Activated CD8-positive, alpha-beta T cell treated with anti-CD3 and anti-CD28 coated beads for 36 hours (primary cell): ENCODE measurements at regions not wholly inside any gene's neighbourhood (a gene's known extent, or its start where the extent isn't known, plus 50 kb on each side); places are given as distances from the start of the nearest gene placed in this dataset.

Experiments used
- ATAC-seq: fragments of 200-7000 bp; cut with Tn5 transposase; one replicate; pipeline ENCODE4 v1.10.0; 2021; ENCODE audit warnings: mild to moderate bottlenecking, moderate library complexity
- CTCF ChIA-PET: fragments of 350-600 bp; sonication (Branson Sonifier 250); formaldehyde crosslinking; loops from one replicate; lab custom pipeline; 2021; ENCODE audit warnings: antibody characterized with exemption; lab: Charles Lee
- POLR2A ChIA-PET: fragments of 350-600 bp; sonication (Branson Sonifier 250); formaldehyde crosslinking; loops from one replicate; lab custom pipeline; 2021; ENCODE audit warnings: antibody characterized with exemption; lab: Charles Lee
- DNase-seq: peaks from one replicate; pipeline ENCODE4 v3.0.0-alpha.2; 2020
- H3K27ac Mint-ChIP-seq: one replicate; pipeline ENCODE4 v1.8.0; 2021; ENCODE audit warnings: mild to moderate bottlenecking, mixed read lengths
- H3K27me3 Mint-ChIP-seq: one replicate; pipeline ENCODE4 v1.8.0; 2021; ENCODE audit warnings: mixed read lengths
- H3K36me3 Mint-ChIP-seq: one replicate; pipeline ENCODE4 v1.8.0; 2021; ENCODE audit warnings: low read depth, mixed read lengths
- H3K4me1 Mint-ChIP-seq: one replicate; pipeline ENCODE4 v1.8.0; 2021; ENCODE audit warnings: low read depth, mixed read lengths
- H3K4me3 Mint-ChIP-seq: one replicate; pipeline ENCODE4 v1.8.0; 2021; ENCODE audit warnings: mild to moderate bottlenecking, moderate library complexity, mixed read lengths
- H3K9me3 Mint-ChIP-seq: one replicate; pipeline ENCODE4 v1.8.0; 2021; ENCODE audit warnings: mixed read lengths
- CTCF ChIP-seq: fragments of 200-600 bp; IDR thresholded peaks from one replicate; pipeline ENCODE4 v1.8.0; 2022; ENCODE audit warnings: antibody characterized with exemption, mild to moderate bottlenecking
- intact Hi-C: fragments of 100-400 bp; cut with micrococcal nuclease; formaldehyde crosslinking; loops from one replicate; pipeline ENCODE4 v1.10.0; 2022

GRCh38 chr3:40731445-40731844 lies 206.7 kb downstream of the ZNF621 start:
- ChIA-PET CTCF (interaction anchor here (1.7 kb wide), 1 partner anchor 147 kb away, joined by 3 read pairs; no protein-coding TSS in a partner anchor), POLR2A (no interaction called here)
- TF ChIP-seq CTCF, result no peak
- H3K4me1 Mint-ChIP-seq, result no peaks in the 10 kb centered on the region
- H3K9me3 Mint-ChIP-seq, result peaks cover 22% of the 10 kb centered on the region
- intact Hi-C loops, result no loop called here
- no peak overlapping the region for H3K4me3 Mint-ChIP-seq
- DNase-seq (no peak), ATAC-seq (no peak)
- peaks cover 4% of the 10 kb centered on the region for H3K27me3 Mint-ChIP-seq
- no peak overlapping the region for H3K27ac Mint-ChIP-seq
- H3K36me3 Mint-ChIP-seq, result no peaks in the 10 kb centered on the region

- intact Hi-C loops, result no loop called here
- no peak for TF ChIP-seq CTCF
- CTCF ChIA-PET, result interaction anchor here (1.2 kb wide), 1 partner anchor 12 kb away, joined by 4 read pairs; no protein-coding TSS in a partner anchor
- DNase-seq (no peak), ATAC-seq (no peak)
- H3K9me3 Mint-ChIP-seq, result no peaks in the 10 kb centered on the region
- no peaks in the 10 kb centered on the region for H3K27me3 Mint-ChIP-seq
- H3K36me3 Mint-ChIP-seq, result no peaks in the 10 kb centered on the region
- POLR2A ChIA-PET, result no interaction called here
- no peak overlapping the region for H3K27ac Mint-ChIP-seq
- no peaks in the 10 kb centered on the region for H3K4me1 Mint-ChIP-seq
- H3K4me3 Mint-ChIP-seq, result no peak overlapping the region
These were observed 212.2 kb downstream of the ZNF621 start for GRCh38 chr3:40736943-40737342.

GRCh38 chr3:40737343-40737742 lies 212.6 kb downstream of the ZNF621 start:
- Mint-ChIP-seq H3K4me1 (no peaks in the 10 kb centered on the region), H3K27me3 (no peaks in the 10 kb centered on the region), H3K4me3 (no peak overlapping the region), H3K36me3 (no peaks in the 10 kb centered on the region), H3K9me3 (no peaks in the 10 kb centered on the region), H3K27ac (no peak overlapping the region)
- DNase-seq (no peak), ATAC-seq (no peak)
- TF ChIP-seq CTCF, result no peak
- intact Hi-C loops, result no loop called here
- ChIA-PET POLR2A (no interaction called here), CTCF (no interaction called here)

GRCh38 chr3:40739971-40740370 lies 215.2 kb downstream of the ZNF621 start:
- ATAC-seq, result no peak
- no peak for DNase-seq
- POLR2A ChIA-PET, result no interaction called here
- CTCF ChIA-PET, result no interaction called here
- H3K36me3 Mint-ChIP-seq, result no peaks in the 10 kb centered on the region
- no peak overlapping the region for H3K27ac Mint-ChIP-seq
- H3K4me1 Mint-ChIP-seq, result no peaks in the 10 kb centered on the region
- no peak overlapping the region for H3K4me3 Mint-ChIP-seq
- intact Hi-C loops, result no loop called here
- no peaks in the 10 kb centered on the region for H3K9me3 Mint-ChIP-seq
- TF ChIP-seq CTCF, result no peak
- H3K27me3 Mint-ChIP-seq, result no peaks in the 10 kb centered on the region

- CTCF ChIA-PET, result no interaction called here
These were observed 217.0 kb downstream of the ZNF621 start for GRCh38 chr3:40741729-40742128.

More at GRCh38 chr3:40741729-40742128, 217.0 kb downstream of the ZNF621 start:
- no peak for TF ChIP-seq CTCF
- no peaks in the 10 kb centered on the region for H3K36me3 Mint-ChIP-seq
- no peak overlapping the region for H3K27ac Mint-ChIP-seq
- DNase-seq (no peak), ATAC-seq (no peak)
- POLR2A ChIA-PET, result no interaction called here
- no peaks in the 10 kb centered on the region for H3K4me1 Mint-ChIP-seq
- no peaks in the 10 kb centered on the region for H3K27me3 Mint-ChIP-seq
- no peak overlapping the region for H3K4me3 Mint-ChIP-seq
- no peaks in the 10 kb centered on the region for H3K9me3 Mint-ChIP-seq
- intact Hi-C loops, result no loop called here
